ENCODE measurements at regions not wholly inside any gene's neighbourhood (a gene's known extent, or its start where the extent isn't known, plus 50 kb on each side); places are given as distances from the start of the nearest gene placed in this dataset.
"Not testable (repeated sequence)": the region's sequence is repeated elsewhere in the genome, so short reads cannot be mapped to it uniquely, and the experiment has no call there.

DNA sequence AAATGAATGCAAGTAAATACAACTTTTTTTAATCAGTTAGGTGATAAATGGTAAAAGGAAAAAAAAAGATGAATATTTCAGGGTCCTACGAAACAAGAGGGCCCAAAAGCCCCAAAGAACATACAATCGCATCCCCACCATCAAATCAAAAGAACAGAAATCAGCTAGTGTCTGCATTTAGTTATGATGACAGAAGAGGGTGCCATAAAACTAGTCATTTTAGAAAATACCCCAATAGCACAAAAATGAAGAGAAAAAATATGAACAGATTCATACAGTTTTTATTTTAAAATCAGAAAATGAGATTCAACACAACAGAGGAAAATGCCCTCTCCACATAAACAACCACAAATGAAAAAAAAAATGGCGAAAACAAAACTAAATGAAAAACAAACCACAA lies 905.5 kb downstream of the REEP3 start:
- no peak for DNase-seq (ENCODE audit: low read depth)

DNA sequence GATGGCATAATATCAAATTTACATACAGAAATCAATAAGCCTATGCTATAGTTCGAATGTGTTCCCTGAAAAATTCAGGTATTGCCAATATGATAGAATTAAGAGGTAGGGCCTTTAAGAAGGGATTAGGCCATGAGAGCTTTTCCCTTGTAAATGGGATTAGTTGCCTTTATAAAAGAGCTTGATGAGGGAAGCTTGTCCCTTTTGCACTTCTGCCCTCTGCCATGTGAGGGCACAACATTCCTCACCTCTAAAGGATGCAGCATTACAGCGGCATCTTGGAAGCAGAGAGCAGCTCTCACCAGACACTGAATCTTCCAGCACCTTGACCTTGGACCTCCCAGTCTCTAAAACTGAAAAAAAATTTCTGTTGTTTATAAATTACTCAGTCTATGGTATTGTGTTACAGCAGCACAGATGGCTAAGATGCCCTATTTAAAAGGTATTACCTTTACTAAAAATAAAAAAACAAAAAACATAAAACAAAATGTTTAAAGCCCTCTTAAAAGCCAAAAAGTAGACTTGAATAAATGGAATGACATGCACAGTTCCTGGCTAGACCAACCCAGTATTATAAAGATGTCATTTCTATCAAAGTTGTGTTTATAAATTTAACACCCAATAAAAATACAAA lies 909.6 kb downstream of the REEP3 start:
- DNase-seq (ENCODE audit: low read depth) = no peak

DNA sequence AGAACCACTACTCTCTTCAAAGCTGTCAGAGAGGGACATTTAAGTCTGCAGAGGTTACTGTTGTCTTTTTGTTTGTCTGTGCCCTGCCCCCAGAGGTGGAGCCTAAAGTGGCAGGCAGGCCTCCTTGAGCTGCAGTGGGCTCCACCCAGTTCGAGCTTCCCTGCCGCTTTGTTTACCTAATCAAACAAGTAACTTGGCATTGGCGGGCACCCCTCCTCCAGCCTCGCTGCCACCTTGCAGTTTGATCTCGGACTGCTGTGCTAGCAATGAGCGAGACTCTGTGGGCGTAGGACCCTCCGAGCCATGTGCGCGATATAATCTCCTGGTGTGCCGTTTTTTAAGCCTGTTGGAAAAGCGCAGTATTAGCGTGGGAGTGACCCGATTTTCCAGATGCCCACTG lies 920.7 kb downstream of the REEP3 start:
- not testable (repeated sequence) for DNase-seq (ENCODE audit: low read depth)

DNA sequence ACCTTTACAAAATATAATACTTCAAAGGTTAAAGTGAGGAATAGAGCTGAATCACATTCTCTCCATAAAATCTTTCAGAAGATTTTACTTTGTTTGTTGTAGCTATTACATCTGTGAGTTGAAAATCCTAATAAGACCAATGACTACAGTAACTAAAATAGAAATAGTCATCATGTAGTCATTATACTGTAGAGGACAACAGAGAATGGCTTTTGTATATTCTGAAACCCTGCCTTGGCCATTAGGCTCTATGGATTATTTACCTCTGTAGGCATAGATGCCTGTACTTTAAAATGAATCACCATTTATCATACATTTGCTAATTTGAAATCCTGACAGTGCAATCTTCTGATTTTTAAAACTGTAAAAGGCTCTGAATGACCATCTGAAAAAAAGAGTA lies 923.0 kb downstream of the REEP3 start:
- DNase-seq (ENCODE audit: low read depth) = no peak

- no peak for DNase-seq (ENCODE audit: low read depth)
Measured at GRCh38 chr10:64444564-64444963, 923.4 kb downstream of the REEP3 start.

GRCh38 chr10:64449603-64450002 lies 928.4 kb downstream of the REEP3 start:
- no peak for DNase-seq (ENCODE audit: low read depth)

- no peak for DNase-seq (ENCODE audit: low read depth)
Measured at GRCh38 chr10:64450312-64450711, 929.1 kb downstream of the REEP3 start.

- DNase-seq (ENCODE audit: low read depth) = no peak
Measured at GRCh38 chr10:64454962-64455361, 933.8 kb downstream of the REEP3 start.

GRCh38 chr10:64458306-64458705 lies 937.1 kb downstream of the REEP3 start:
- no peak for DNase-seq (ENCODE audit: low read depth)

DNA sequence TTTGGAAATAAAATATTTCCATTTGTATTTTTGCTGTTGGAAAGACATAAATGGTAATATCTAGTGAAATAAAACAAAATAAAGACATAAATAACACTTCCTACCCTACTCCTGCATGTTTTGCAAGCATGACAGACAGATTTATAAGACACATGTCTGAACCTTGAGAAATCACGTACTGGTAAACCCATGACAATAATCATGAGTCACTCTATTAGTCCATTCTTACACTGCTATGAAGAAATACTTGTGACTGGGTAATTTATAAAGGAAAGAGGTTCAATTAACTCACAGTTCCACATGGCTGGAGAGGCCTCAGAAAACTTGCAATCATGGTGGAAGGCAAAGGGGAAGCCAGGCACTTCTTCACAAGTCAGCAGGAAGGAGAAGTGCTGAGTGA lies 942.2 kb downstream of the REEP3 start:
- DNase-seq (ENCODE audit: low read depth) = no peak

DNA sequence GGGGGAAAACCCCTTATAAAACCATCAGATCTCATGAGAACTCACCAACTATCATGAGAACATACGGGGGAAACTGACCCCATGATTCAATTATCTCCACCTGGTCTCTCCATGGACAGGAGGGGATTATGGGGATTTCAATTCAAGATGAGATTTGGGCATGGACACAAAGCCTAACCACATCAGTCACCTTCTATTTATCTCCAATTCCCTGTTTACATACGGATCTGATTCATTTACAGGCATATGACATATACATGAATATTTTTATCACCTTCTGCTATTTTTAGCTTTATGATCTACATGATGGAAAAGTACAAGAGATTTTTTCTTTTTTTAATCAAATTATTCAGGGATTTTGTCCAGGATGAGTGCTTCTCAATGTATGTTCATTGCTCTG lies 944.5 kb downstream of the REEP3 start:
- no peak for DNase-seq (ENCODE audit: low read depth)

- no peak for DNase-seq (ENCODE audit: low read depth)
Measured at GRCh38 chr10:64468219-64468618, 947.0 kb downstream of the REEP3 start.

DNA sequence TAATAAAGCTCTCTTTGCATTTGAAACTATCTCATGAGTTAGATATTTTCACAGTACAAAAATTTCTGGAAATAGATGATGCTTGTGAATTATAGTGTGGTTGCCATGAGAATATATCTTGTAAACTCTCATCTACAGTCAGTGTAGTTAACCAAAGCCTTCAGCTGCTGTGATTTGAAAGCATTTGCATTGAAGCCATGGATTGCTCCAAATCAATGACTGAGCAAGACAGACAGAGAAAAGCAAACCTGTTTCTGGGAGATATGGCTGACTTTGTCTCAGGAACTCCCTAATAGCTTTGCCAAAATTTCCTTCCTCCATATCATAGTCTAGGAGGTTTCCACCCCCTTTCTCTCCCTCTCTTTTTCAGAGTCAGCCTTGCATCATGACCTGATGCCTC lies 955.3 kb downstream of the REEP3 start:
- no peak for DNase-seq (ENCODE audit: low read depth)

GRCh38 chr10:64477791-64478190 lies 956.6 kb downstream of the REEP3 start:
- DNase-seq (ENCODE audit: low read depth) = no peak

DNA sequence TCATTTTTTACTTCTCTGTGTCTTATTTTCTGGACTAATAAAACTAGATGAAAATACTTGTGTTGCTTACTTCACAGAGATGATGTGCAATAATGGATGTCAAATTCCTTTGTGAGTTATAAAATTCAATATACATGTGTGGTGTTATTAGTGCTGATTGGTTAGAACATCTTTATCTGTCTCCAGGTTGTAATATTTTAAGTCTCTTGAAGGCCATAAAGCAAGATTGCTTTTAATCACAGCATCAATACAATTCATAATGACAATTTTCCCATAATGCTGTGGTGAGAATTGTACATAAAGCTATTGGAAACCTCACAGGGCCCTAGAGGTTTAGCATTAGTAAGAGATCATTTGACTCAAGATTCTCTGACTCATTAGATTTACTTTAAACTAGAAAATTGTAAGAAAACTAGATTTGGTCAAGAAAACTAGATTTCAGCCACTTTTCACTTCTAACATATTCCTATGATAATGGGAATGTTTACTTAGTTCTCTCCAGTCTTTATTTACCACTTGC lies 963.7 kb downstream of the REEP3 start:
- DNase-seq (ENCODE audit: low read depth) = no peak

DNA sequence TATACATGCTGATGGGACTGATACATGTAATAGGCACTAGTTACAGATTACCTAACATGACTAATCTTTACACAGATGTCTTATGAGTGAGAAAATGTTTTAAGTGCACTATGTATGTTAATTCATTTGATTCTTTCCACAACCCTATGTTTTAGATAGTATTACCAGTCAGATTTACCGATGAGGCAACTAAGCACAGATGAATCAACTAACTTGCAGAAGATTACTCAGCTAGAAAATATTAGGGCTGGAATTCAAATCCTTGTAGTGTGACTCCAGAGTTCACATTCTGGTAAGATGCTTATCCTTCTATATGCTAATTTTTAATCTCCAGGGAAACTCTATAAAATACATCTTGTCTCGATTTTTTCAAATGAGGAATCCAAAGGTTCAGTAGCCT lies 964.9 kb downstream of the REEP3 start:
- DNase-seq (ENCODE audit: low read depth) = no peak

DNA sequence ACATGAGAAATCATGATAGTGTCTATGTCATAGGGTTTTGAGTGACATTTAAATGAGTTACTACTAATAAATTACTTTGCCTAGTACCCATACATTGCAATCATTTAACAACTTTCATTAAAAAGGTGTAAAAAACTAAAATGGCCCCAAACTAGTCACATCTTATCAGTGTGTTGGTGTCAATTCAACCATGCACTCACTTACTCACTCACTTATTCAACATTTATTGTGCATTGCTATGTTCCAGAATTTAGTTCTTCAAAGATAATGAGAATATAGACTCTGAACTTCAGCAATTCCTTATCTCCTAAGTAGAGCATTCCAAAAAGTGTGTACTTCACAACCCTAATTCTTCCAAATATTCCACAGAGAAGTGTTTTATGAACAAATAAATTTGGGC lies 965.7 kb downstream of the REEP3 start:
- no peak for DNase-seq (ENCODE audit: low read depth)

DNA sequence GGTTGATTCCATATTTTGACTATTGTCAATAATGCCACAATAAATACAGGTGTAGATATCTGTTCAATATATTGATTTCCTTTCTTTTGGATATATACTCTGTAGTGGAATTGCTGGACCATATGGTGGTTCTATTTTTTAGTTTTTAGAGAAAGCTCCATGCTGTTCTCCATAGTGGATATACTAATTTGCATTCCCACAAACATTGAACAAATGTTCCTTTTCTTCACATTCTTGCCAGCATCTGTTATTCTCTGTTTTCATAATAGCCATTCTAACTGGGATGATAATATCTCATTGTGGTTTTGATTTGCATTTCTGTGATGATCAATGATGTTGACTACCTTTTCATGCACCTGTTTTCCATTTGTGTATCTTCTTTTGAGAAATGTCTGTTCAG lies 973.7 kb downstream of the REEP3 start:
- no peak for DNase-seq (ENCODE audit: low read depth)

GRCh38 chr10:64497306-64497705 lies 976.1 kb downstream of the REEP3 start:
- DNase-seq (ENCODE audit: low read depth) = no peak

GRCh38 chr10:64501807-64502206 lies 980.6 kb downstream of the REEP3 start:
- no peak for DNase-seq (ENCODE audit: low read depth)

DNA sequence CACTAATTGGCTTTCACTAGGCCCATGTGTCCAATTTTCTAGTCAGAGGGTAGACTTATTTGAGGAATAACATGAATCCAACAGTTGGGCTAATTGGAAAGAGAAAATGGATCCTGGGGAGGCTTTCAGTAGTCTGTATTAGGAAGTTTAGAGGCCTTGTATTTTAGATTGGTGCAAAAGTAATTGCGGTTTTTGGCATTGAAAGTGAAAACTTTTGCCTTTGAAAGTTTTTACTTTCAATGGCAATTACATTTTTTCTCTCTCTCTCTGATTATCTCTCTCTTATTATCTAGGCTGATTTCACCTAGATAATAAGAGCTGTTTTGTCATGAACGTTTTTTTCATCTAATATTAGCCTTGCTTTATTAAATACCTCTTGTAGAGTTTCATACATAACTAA lies 981.7 kb downstream of the REEP3 start:
- DNase-seq (ENCODE audit: low read depth) = no peak

DNA sequence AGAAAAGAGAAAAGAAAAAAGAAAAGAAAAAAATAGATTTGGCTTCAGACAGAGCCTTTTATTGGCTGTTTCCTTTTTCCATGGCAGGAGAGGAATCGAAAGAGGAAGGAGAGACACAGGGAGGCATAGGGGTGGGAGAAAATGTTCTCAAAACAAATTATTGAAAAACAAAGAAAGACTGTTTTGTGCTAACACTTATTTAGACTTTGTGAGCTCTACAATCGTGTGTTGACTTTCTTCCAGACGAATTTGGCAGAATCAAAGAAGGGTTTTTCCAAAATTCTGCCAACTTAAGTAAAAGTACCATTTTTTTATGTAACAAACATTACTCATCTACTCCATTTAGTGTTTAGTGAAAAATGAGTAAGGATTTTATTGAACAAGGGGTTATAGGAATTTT lies 982.2 kb downstream of the REEP3 start:
- DNase-seq (ENCODE audit: low read depth) = no peak

GRCh38 chr10:64505501-64505900 lies 984.3 kb downstream of the REEP3 start:
- no peak for DNase-seq (ENCODE audit: low read depth)

- no peak for DNase-seq (ENCODE audit: low read depth)
Measured at GRCh38 chr10:64506963-64507362, 985.8 kb downstream of the REEP3 start.

DNA sequence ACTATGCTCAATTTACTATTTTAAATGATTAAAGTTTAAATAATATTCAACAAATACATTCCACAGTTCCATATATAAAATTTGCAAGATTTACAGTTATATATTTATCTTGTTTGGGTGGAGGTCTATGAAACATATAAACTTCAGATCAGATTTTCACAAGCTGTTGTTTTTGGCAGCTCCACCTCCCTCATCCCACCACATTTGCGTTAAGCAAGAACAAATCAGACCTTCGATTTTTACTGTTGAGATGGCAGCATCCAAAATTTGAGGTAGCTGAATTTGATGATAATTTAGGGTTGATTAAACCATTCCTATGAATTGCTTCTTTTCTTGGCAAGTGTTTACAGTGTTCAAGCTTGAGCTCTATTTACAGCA lies 986.4 kb downstream of the REEP3 start:
- no peak for DNase-seq (ENCODE audit: low read depth)
